Glutamatergic neuron (in vitro differentiated cells): ENCODE measurements at regions not wholly inside any gene's neighbourhood (a gene's known extent, or its start where the extent isn't known, plus 50 kb on each side); places are given as distances from the start of the nearest gene placed in this dataset.
"Not testable (repeated sequence)": the region's sequence is repeated elsewhere in the genome, so short reads cannot be mapped to it uniquely, and the experiment has no call there.

Experiments
- DNase-seq: peaks from one replicate; pipeline ENCODE4 v3.0.0; 2022
- H3K27ac Mint-ChIP-seq: one replicate; pipeline ENCODE4 v1.8.0; 2020; ENCODE audit warnings: mild to moderate bottlenecking, mixed read lengths, inconsistent platforms; ENCODE audit not compliant: unreplicated experiment
- H3K27me3 Mint-ChIP-seq: one replicate; pipeline ENCODE4 v1.8.0; 2020; ENCODE audit warnings: mild to moderate bottlenecking, moderate library complexity, mixed read lengths, inconsistent platforms; ENCODE audit not compliant: unreplicated experiment
- H3K36me3 Mint-ChIP-seq: one replicate; pipeline ENCODE4 v1.8.0; 2020; ENCODE audit warnings: mild to moderate bottlenecking, mixed read lengths, inconsistent platforms; ENCODE audit not compliant: unreplicated experiment
- H3K4me1 Mint-ChIP-seq: one replicate; pipeline ENCODE4 v1.8.0; 2020; ENCODE audit warnings: mild to moderate bottlenecking, low read depth, mixed read lengths, inconsistent platforms; ENCODE audit not compliant: unreplicated experiment
- H3K4me3 Mint-ChIP-seq: one replicate; pipeline ENCODE4 v1.8.0; 2020; ENCODE audit warnings: mild to moderate bottlenecking, mixed read lengths, inconsistent platforms; ENCODE audit not compliant: unreplicated experiment
- H3K9me3 Mint-ChIP-seq: one replicate; pipeline ENCODE4 v1.8.0; 2020; ENCODE audit warnings: mild to moderate bottlenecking, moderate library complexity, mixed read lengths, inconsistent platforms; ENCODE audit not compliant: unreplicated experiment
- TF ChIP-seq, protein P1 (sequence below): fragments of 200-600 bp; sonication (generic); IDR thresholded peaks from one replicate; pipeline ENCODE4 v1.5.0; 2021; ENCODE audit not compliant: partially characterized antibody, unreplicated experiment

DNA sequence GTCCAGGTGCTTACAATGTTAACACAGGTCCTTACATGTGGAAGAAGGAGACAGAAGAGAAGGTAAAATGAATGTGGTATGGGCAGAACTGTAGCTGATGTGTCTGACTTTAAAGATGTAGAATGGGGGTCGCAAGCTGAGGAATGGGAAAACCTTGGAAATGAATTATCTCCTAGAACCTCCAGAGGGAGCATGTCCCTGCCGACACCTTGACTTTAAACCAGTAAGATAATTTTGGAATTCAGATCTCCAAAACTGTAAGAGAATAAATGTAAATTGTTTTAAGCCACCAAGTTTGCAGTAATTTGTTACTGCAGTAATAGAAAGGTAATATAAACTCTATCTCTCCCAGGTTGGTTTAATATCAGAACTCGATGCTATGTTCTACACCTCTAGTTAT, 80.1 kb upstream of the ALG10 start:
- no peak overlapping the region for H3K4me3 Mint-ChIP-seq
- DNase-seq, result no peak
- TF ChIP-seq, protein P1, sequence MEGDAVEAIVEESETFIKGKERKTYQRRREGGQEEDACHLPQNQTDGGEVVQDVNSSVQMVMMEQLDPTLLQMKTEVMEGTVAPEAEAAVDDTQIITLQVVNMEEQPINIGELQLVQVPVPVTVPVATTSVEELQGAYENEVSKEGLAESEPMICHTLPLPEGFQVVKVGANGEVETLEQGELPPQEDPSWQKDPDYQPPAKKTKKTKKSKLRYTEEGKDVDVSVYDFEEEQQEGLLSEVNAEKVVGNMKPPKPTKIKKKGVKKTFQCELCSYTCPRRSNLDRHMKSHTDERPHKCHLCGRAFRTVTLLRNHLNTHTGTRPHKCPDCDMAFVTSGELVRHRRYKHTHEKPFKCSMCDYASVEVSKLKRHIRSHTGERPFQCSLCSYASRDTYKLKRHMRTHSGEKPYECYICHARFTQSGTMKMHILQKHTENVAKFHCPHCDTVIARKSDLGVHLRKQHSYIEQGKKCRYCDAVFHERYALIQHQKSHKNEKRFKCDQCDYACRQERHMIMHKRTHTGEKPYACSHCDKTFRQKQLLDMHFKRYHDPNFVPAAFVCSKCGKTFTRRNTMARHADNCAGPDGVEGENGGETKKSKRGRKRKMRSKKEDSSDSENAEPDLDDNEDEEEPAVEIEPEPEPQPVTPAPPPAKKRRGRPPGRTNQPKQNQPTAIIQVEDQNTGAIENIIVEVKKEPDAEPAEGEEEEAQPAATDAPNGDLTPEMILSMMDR, result peak; percentile 39
- H3K27ac Mint-ChIP-seq, result no peak overlapping the region
- no peaks in the 10 kb centered on the region for H3K36me3 Mint-ChIP-seq
- H3K27me3 Mint-ChIP-seq, result no peaks in the 10 kb centered on the region
- H3K4me1 Mint-ChIP-seq, result no peaks in the 10 kb centered on the region
- no peaks in the 10 kb centered on the region for H3K9me3 Mint-ChIP-seq

DNA sequence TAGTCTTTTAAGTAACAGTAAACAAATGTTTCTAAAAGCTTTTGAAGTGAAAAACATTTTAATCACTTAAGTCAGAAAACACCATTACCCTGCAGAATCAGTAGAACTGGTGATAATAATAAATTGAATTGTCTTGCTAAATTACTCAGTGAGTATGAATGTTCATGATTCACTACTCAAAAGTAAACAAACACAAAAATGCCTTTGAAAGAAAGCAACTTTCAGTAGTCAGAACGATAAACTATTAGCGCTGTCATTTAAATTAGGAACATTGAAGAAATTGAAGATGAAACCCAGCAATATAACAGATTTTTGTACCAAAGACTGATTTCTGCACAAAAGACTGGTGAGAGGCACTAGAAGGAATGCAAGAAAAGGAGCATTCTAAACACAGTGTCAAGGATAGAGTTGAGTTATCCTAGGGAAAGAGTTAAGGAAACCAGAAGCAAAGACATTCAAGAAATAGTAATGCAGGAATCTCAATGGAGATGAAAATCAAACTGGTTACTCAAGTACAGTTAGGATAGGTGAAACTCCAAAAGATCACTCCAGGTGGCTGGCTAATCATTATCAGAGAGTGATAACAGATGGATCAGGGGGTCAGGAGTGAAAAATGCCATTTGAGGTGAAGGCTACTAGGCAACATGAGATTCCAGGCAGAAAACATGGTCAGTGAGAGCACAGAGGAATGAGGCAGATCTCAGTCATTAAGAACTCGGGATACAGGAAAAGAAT, 77.4 kb upstream of the ALG10 start:
- Mint-ChIP-seq H3K27ac (no peak overlapping the region), H3K27me3 (no peaks in the 10 kb centered on the region)

DNA sequence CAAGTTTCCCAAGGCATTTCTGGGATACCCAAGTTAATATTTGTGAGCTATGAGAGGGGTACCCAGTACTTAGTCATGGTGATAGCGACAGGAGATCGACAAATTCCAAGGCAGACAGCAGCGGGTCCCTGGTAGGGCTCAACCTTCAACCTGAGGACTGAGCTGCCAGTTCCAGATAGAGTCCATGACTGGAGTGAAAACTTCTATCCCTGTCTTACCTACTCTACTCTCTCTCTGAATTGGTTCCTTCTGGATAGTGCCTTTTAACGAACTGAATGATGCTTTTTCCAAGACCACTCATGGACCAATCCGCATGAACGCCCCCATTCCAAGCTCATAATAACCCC, 76.9 kb upstream of the ALG10 start:
- no peaks in the 10 kb centered on the region for H3K4me1 Mint-ChIP-seq
- H3K36me3 Mint-ChIP-seq, result peaks cover 14% of the 10 kb centered on the region
- H3K27ac Mint-ChIP-seq, result no peak overlapping the region
- no peak overlapping the region for H3K4me3 Mint-ChIP-seq
- no peak for DNase-seq
- peaks cover 1% of the 10 kb centered on the region for H3K27me3 Mint-ChIP-seq
- TF ChIP-seq, protein P1, result no peak
- peaks cover 3% of the 10 kb centered on the region for H3K9me3 Mint-ChIP-seq

More for the DNA sequence above, 77.4 kb upstream of the ALG10 start:
- DNase-seq, result no peak
- no peaks in the 10 kb centered on the region for H3K4me1 Mint-ChIP-seq
- TF ChIP-seq, protein P1, result no peak
- H3K4me3 Mint-ChIP-seq, result no peak overlapping the region
- peaks cover 3% of the 10 kb centered on the region for H3K9me3 Mint-ChIP-seq
- H3K36me3 Mint-ChIP-seq, result peaks cover 12% of the 10 kb centered on the region

GRCh38 chr12:33966219-33966618, 56.1 kb upstream of the ALG10 start:
- H3K4me1 Mint-ChIP-seq, H3K27ac Mint-ChIP-seq, H3K4me3 Mint-ChIP-seq, DNase-seq, H3K36me3 Mint-ChIP-seq, H3K9me3 Mint-ChIP-seq, H3K27me3 Mint-ChIP-seq: not testable (repeated sequence)

DNA sequence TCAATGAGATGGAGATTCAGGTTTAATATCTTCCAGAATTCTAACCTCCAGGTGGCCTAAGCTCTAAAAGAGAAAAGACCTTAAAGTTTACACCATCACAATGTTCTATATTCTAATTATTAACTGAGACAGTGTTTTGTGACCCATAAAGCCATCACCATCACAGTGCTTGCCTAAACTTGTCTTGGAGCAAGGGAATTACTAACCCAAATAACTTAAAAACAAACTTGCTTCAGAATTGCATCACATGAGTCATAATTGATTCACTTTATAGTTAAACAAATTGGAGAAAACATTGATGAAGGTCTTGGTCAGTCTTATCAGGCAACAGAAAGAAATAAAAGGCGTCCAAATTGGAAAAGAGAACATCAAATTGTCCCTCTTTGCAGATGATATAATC, 54.5 kb upstream of the ALG10 start:
- Mint-ChIP-seq H3K27ac (no peak overlapping the region), H3K4me1 (no peaks in the 10 kb centered on the region), H3K4me3 (no peak overlapping the region), H3K9me3 (peaks cover 1% of the 10 kb centered on the region), H3K27me3 (no peaks in the 10 kb centered on the region), H3K36me3 (no peaks in the 10 kb centered on the region)
- TF ChIP-seq, protein P1, result no peak
- no peak for DNase-seq
